Naive thymus-derived CD4-positive, alpha-beta T cell (primary cell): ENCODE measurements at regions not wholly inside any gene's neighbourhood (a gene's known extent, or its start where the extent isn't known, plus 50 kb on each side); places are given as distances from the start of the nearest gene placed in this dataset.
A peak's percentile ranks its signal among the peaks of the same experiment; 100 is the strongest.

Source experiments
- ATAC-seq: fragments of 150-1000 bp; cut with Tn5 transposase; 2 replicates; pipeline ENCODE4 v1.10.0; 2021; ENCODE audit warnings: mild to moderate bottlenecking, moderate library complexity
- CTCF ChIA-PET: fragments of 350-600 bp; sonication (Branson Sonifier 250); formaldehyde crosslinking; loops from one replicate; lab custom pipeline; 2021; ENCODE audit warnings: antibody characterized with exemption; lab: Charles Lee
- POLR2A ChIA-PET: fragments of 350-600 bp; sonication (Branson Sonifier 250); formaldehyde crosslinking; loops from one replicate; lab custom pipeline; 2021; ENCODE audit warnings: antibody characterized with exemption, inconsistent platforms; lab: Charles Lee
- DNase-seq, 9 donors: peaks; one replicate each; pipeline versions ENCODE4 v3.0.0 to v3.0.0-alpha.2; 2020 to 2022; ENCODE audit warnings: mixed read lengths in 1 of 9
- H3K27ac ChIP-seq: one replicate; pipeline ENCODE4 v1.7.0; 2013; ENCODE audit warnings: mild to moderate bottlenecking, low read depth, low read length, moderate library complexity
- H3K27me3 ChIP-seq, 2 donors: one replicate each; pipeline ENCODE4 v1.7.0; 2013; ENCODE audit warnings: low read length in 2 of 2, mild to moderate bottlenecking in 2 of 2, moderate library complexity in 2 of 2; ENCODE audit not compliant: control insufficient read depth in 2 of 2, insufficient read depth in 2 of 2
- H3K36me3 ChIP-seq, 3 experiments: 1 replicate in 2 of 3; 2 replicates in 1 of 3; pipeline ENCODE4 v1.7.0; 2013; ENCODE audit warnings: low read length in 3 of 3, mild to moderate bottlenecking in 3 of 3, moderate library complexity in 1 of 3; ENCODE audit not compliant: insufficient read depth in 3 of 3, control insufficient read depth in 2 of 3
- H3K4me1 ChIP-seq, 2 donors: one replicate each; pipeline ENCODE4 v1.7.0; 2013; ENCODE audit warnings: low read length in 2 of 2, mild to moderate bottlenecking in 2 of 2, moderate library complexity in 1 of 2; ENCODE audit not compliant: control insufficient read depth in 2 of 2, insufficient read depth in 2 of 2
- H3K4me3 ChIP-seq: 2 replicates; pipeline ENCODE4 v1.7.0; 2013; ENCODE audit warnings: mild to moderate bottlenecking, low read length
- H3K9me3 ChIP-seq, 3 experiments: 1 replicate in 2 of 3; 2 replicates in 1 of 3; pipeline ENCODE4 v1.7.0; 2013; ENCODE audit warnings: low read length in 3 of 3; ENCODE audit not compliant: control insufficient read depth in 2 of 3
- H3K27ac Mint-ChIP-seq, 9 donors: one replicate each; pipeline ENCODE4 v1.8.0; 2020 to 2022; ENCODE audit warnings: mixed read lengths in 9 of 9, mild to moderate bottlenecking in 8 of 9, moderate library complexity in 5 of 9, inconsistent platforms in 2 of 9
- H3K27me3 Mint-ChIP-seq, 5 donors: one replicate each; pipeline ENCODE4 v1.8.0; 2021 to 2022; ENCODE audit warnings: mixed read lengths in 5 of 5, mild to moderate bottlenecking in 1 of 5
- H3K36me3 Mint-ChIP-seq, 5 donors: one replicate each; pipeline ENCODE4 v1.8.0; 2020 to 2022; ENCODE audit warnings: mixed read lengths in 5 of 5, mild to moderate bottlenecking in 3 of 5, inconsistent platforms in 1 of 5
- H3K4me1 Mint-ChIP-seq, 7 donors: one replicate each; pipeline ENCODE4 v1.8.0; 2020 to 2022; ENCODE audit warnings: mixed read lengths in 7 of 7, mild to moderate bottlenecking in 3 of 7, inconsistent platforms in 1 of 7
- H3K4me3 Mint-ChIP-seq, 10 donors: one replicate each; pipeline ENCODE4 v1.8.0; 2020 to 2022; ENCODE audit warnings: mild to moderate bottlenecking in 10 of 10, mixed read lengths in 10 of 10, moderate library complexity in 6 of 10, inconsistent platforms in 2 of 10
- H3K9me3 Mint-ChIP-seq, 11 donors: one replicate each; pipeline ENCODE4 v1.8.0; 2020 to 2022; ENCODE audit warnings: mixed read lengths in 11 of 11, mild to moderate bottlenecking in 4 of 11, inconsistent platforms in 1 of 11, moderate library complexity in 1 of 11
- intact Hi-C, 2 donors: fragments of 100-400 bp; cut with micrococcal nuclease; formaldehyde crosslinking; loops; one replicate each; pipeline ENCODE4 v1.15.1; 2023

DNA sequence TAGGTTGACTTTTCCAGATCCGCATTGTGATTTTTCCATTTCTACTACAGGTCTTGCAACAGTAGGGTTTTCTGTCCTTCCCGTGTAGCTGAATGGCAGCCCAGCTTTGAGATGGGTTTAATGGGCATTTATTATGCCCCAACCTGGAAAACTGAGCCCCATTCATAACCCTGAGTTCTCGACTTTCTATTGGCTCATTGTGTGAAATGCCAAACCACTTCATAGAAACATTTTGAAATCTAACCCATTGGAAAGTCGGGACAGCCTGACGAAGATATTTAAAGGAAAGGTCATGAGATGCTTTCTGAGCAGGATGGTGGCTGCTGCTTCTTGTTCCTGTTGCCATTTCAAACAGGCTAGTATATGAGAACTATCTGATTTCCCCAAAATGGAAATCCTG lies 203.5 kb downstream of the ZFP36L2 start:
- no peaks in the 10 kb centered on the region for H3K27me3 ChIP-seq
- H3K4me3 Mint-ChIP-seq: no peak overlapping the region
- ChIA-PET CTCF (interaction anchor here (1.5 kb wide), 1 partner anchor 519 kb away, joined by 6 read pairs; no protein-coding TSS in a partner anchor), POLR2A (no interaction called here)
- H3K4me1 Mint-ChIP-seq: peaks cover 0 to 38% (median 29%) of the 10 kb centered on the region in 7 donors
- no peak overlapping the region for H3K4me3 ChIP-seq
- H3K27me3 Mint-ChIP-seq: peaks cover 0 to 8% (median 0%) of the 10 kb centered on the region in 5 donors
- H3K4me1 ChIP-seq: peaks cover 0 to 9% of the 10 kb centered on the region in 2 donors
- no peaks in the 10 kb centered on the region for H3K36me3 ChIP-seq
- intact Hi-C loops: no loop called here
- peaks cover 5 to 17% (median 7%) of the 10 kb centered on the region in 11 donors for H3K9me3 Mint-ChIP-seq
- H3K36me3 Mint-ChIP-seq: peaks cover 0 to 9% (median 3%) of the 10 kb centered on the region in 5 donors
- no peak for DNase-seq
- H3K9me3 ChIP-seq: peaks cover 0 to 12% (median 0%) of the 10 kb centered on the region in 3 experiments
- H3K27ac Mint-ChIP-seq: peak overlapping the region in 4 of 9 donors; percentile 1 to 90 (median 66)
- no peak overlapping the region for H3K27ac ChIP-seq
- ATAC-seq: no peak

- Histone ChIP-seq H3K27me3 (no peaks in the 10 kb centered on the region), H3K36me3 (no peaks in the 10 kb centered on the region), H3K27ac (no peak overlapping the region), H3K9me3 (peaks cover 0 to 12% (median 0%) of the 10 kb centered on the region in 3 experiments), H3K4me3 (no peak overlapping the region), H3K4me1 (peaks cover 0 to 9% of the 10 kb centered on the region in 2 donors)
- H3K27ac Mint-ChIP-seq: peak overlapping the region in 2 of 9 donors; percentile 1 to 77
- DNase-seq: no peak
- ChIA-PET CTCF (no interaction called here), POLR2A (no interaction called here)
- H3K27me3 Mint-ChIP-seq: peaks cover 0 to 5% (median 0%) of the 10 kb centered on the region in 5 donors
- H3K9me3 Mint-ChIP-seq: peaks cover 5 to 17% (median 7%) of the 10 kb centered on the region in 11 donors
- ATAC-seq: no peak
- peaks cover 0 to 37% (median 24%) of the 10 kb centered on the region in 7 donors for H3K4me1 Mint-ChIP-seq
- H3K4me3 Mint-ChIP-seq: no peak overlapping the region
- intact Hi-C loops: no loop called here
- H3K36me3 Mint-ChIP-seq: peaks cover 0 to 9% (median 3%) of the 10 kb centered on the region in 5 donors
Measured at GRCh38 chr2:43021791-43022509, 204.5 kb downstream of the ZFP36L2 start.

DNA sequence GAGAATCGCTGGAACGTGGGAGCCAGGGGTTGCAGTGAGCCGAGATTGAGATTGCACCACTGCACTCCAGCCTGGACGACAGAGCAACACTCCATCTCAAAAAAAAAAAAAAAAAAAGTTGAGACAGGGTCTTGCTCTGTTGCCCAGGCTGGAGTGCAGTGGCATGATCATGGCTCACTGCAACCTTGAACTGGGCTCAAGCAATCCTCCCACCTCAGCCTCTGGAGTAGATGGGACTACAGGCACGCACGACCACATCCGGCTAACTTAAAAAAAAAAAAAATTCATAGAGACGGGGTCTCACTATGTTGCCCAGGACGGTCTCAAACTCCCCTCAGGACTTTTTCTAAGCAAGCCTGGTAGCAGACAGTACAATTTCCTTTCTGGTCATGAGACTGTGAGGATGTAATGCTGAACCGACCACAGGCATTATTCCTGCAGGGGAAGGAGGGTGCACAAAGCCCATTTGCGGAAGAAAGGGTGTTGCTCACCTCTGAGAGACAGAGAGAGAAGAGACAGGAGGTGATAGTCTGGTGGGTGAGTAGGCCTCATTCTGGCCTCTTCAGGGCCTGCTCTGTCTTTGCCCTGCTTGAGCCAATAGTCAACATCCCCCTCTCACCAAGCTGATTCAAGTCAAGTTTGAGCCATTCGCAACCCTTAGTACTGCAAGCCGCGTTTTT lies 205.3 kb downstream of the ZFP36L2 start:
- CTCF ChIA-PET: no interaction called here
- POLR2A ChIA-PET: no interaction called here
- Mint-ChIP-seq H3K27me3 (peaks cover 0 to 5% (median 0%) of the 10 kb centered on the region in 5 donors), H3K4me1 (peaks cover 0 to 32% (median 18%) of the 10 kb centered on the region in 7 donors), H3K4me3 (no peak overlapping the region), H3K27ac (peak overlapping the region in 3 of 9 donors; percentile 34 to 47 (median 36)), H3K9me3 (peaks cover 5 to 17% (median 7%) of the 10 kb centered on the region in 11 donors), H3K36me3 (peaks cover 0 to 9% (median 3%) of the 10 kb centered on the region in 5 donors)
- no peaks in the 10 kb centered on the region for H3K27me3 ChIP-seq
- peaks cover 0 to 9% of the 10 kb centered on the region in 2 donors for H3K4me1 ChIP-seq
- no peaks in the 10 kb centered on the region for H3K36me3 ChIP-seq
- ATAC-seq (no peak), DNase-seq (no peak)
- intact Hi-C loops: no loop called here
- no peak overlapping the region for H3K27ac ChIP-seq
- H3K9me3 ChIP-seq: peaks cover 0 to 12% (median 0%) of the 10 kb centered on the region in 3 experiments
- H3K4me3 ChIP-seq: no peak overlapping the region

- intact Hi-C loops: no loop called here
- Histone ChIP-seq H3K4me3 (no peak overlapping the region), H3K27me3 (no peaks in the 10 kb centered on the region), H3K9me3 (peaks cover 0 to 12% (median 0%) of the 10 kb centered on the region in 3 experiments), H3K4me1 (peaks cover 0 to 7% of the 10 kb centered on the region in 2 donors), H3K27ac (no peak overlapping the region), H3K36me3 (no peaks in the 10 kb centered on the region)
- Mint-ChIP-seq H3K9me3 (peaks cover 4 to 17% (median 7%) of the 10 kb centered on the region in 11 donors), H3K27me3 (peaks cover 0 to 7% (median 0%) of the 10 kb centered on the region in 5 donors), H3K4me1 (peaks cover 0 to 27% (median 12%) of the 10 kb centered on the region in 7 donors), H3K4me3 (no peak overlapping the region), H3K36me3 (peaks cover 0 to 9% (median 3%) of the 10 kb centered on the region in 5 donors), H3K27ac (no peak overlapping the region)
- POLR2A ChIA-PET: no interaction called here
- ATAC-seq (no peak), DNase-seq (no peak)
- CTCF ChIA-PET: no interaction called here
Measured at GRCh38 chr2:43020296-43020695, 206.1 kb downstream of the ZFP36L2 start.

DNA sequence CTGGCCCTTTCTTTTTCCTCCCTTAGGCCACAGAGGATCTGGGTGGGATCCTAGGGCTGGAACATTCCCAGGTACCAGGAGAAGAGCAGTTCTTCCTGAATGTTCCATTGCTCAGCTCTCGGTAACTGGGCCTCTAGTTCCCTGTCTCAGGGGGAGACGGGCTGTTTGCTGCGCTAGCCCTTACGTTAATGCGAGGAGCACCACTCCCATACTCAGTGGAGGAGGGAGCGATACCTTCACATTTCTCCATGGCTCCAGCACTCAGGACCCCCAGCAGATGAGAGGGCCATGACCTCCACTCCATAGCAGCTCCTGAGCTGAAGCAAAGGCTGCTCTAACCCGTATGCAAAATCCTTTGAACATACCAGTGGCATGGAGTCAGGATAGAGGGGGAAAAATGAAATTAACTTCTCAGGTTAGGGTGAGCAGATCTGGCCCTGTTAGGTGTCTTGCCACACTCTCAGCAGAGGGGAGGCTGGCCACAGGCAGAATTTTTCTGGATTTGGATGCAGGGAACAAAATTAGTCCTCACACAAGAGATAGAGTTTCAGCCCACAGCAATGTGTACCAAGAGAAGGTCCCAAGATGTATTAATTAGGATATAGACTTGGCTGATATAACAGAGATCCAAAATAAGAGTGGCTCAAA lies 206.7 kb downstream of the ZFP36L2 start:
- intact Hi-C loops: no loop called here
- Mint-ChIP-seq H3K27ac (no peak overlapping the region), H3K4me3 (no peak overlapping the region), H3K9me3 (peaks cover 4 to 17% (median 7%) of the 10 kb centered on the region in 11 donors), H3K4me1 (peaks cover 0 to 21% (median 6%) of the 10 kb centered on the region in 7 donors), H3K36me3 (peaks cover 0 to 9% (median 3%) of the 10 kb centered on the region in 5 donors), H3K27me3 (peaks cover 0 to 7% (median 0%) of the 10 kb centered on the region in 5 donors)
- Histone ChIP-seq H3K36me3 (no peaks in the 10 kb centered on the region), H3K4me3 (no peak overlapping the region), H3K27me3 (no peaks in the 10 kb centered on the region), H3K9me3 (peaks cover 0 to 12% (median 0%) of the 10 kb centered on the region in 3 experiments), H3K4me1 (peaks cover 0 to under 1% of the 10 kb centered on the region in 2 donors), H3K27ac (no peak overlapping the region)
- ChIA-PET CTCF (interaction anchor here (0.6 kb wide), 1 partner anchor 58 kb away, joined by 3 read pairs; no protein-coding TSS in a partner anchor), POLR2A (no interaction called here)
- DNase-seq (no peak), ATAC-seq (no peak)

DNA sequence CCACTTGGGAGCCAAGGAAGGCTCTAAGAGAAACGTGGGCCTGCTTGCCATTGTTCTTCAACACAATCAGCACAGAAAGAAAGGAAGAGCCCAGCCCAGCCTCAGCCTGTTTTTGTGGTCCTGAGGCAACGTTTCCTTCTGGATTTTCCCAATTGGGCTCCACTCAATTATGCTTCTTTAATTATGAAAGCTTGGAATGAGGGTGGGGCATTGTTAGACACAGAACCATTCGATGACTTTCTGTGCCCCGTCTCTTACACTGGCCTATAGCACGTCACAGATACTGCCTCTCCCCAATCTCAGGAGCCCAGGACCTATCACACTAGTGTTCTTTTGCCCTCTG lies 207.4 kb downstream of the ZFP36L2 start:
- CTCF ChIA-PET: no interaction called here
- Histone ChIP-seq H3K27ac (no peak overlapping the region), H3K27me3 (no peaks in the 10 kb centered on the region), H3K36me3 (no peaks in the 10 kb centered on the region), H3K9me3 (peaks cover 0 to 12% (median 0%) of the 10 kb centered on the region in 3 experiments), H3K4me1 (no peaks in the 10 kb centered on the region), H3K4me3 (no peak overlapping the region)
- peaks cover 0 to 12% (median 0%) of the 10 kb centered on the region in 5 donors for H3K27me3 Mint-ChIP-seq
- DNase-seq (no peak), ATAC-seq (no peak)
- intact Hi-C loops: no loop called here
- no peak overlapping the region for H3K4me3 Mint-ChIP-seq
- peaks cover 0 to 9% (median 3%) of the 10 kb centered on the region in 5 donors for H3K36me3 Mint-ChIP-seq
- POLR2A ChIA-PET: no interaction called here
- H3K9me3 Mint-ChIP-seq: peaks cover 4 to 17% (median 7%) of the 10 kb centered on the region in 11 donors
- no peak overlapping the region for H3K27ac Mint-ChIP-seq
- peaks cover 0 to 15% (median 0%) of the 10 kb centered on the region in 7 donors for H3K4me1 Mint-ChIP-seq
